HepG2 (cell line): ENCODE measurements at regions not wholly inside any gene's neighbourhood (a gene's known extent, or its start where the extent isn't known, plus 50 kb on each side); places are given as distances from the start of the nearest gene placed in this dataset.

ENCODE experiments used
- ATAC-seq: fragments of 200-7000 bp; cut with Tn5 transposase; 3 replicates; pipeline ENCODE4 v1.9.1; 2020; ENCODE audit warnings: mild to moderate bottlenecking, moderate library complexity
- BruUV-seq: library from RNA; stranded (reverse); fragments of 400-500 nt; replicated peaks from 2 replicates; lab custom pipeline; 2021; lab: Mats Ljungman, UMichigan
- CTCF ChIA-PET: fragments of 300-600 bp; formaldehyde crosslinking; extraction: SDS; loops from one replicate; lab custom pipeline; 2021; ENCODE audit warnings: low total read pairs, inconsistent platforms, low intra/inter-chr PET ratio; lab: Yijun Ruan, JAX
- POLR2A ChIA-PET: fragments of 350-600 bp; sonication (Branson Sonifier 250); formaldehyde crosslinking; loops from one replicate; lab custom pipeline; 2020; ENCODE audit warnings: antibody characterized with exemption, inconsistent platforms; lab: Yijun Ruan, JAX
- DNase-seq: peaks from one replicate; pipeline ENCODE4 v3.0.0-alpha.2; 2015; ENCODE audit warnings: low spot score
- FAIRE-seq: peaks from 3 replicates; lab custom pipeline; 2011; peaks lifted over from hg19 to GRCh38; lab: Jason Lieb, UNC
- H2AFZ ChIP-seq: one replicate; pipeline ENCODE4 v1.6.1; 2011; ENCODE audit warnings: low read length, inconsistent platforms
- H3K27ac ChIP-seq: fragments of 300-600 bp; 3 replicates; pipeline ENCODE4 v1.8.0; 2011; ENCODE audit warnings: mixed run types, mild to moderate bottlenecking, mixed read lengths, low read length, inconsistent platforms; ENCODE audit not compliant: insufficient read depth; ENCODE audit errors: extremely low read length
- H3K27me3 ChIP-seq, 2 experiments: fragments of 200-600 bp in 1 of 2; 2 replicates in 1 of 2; 3 replicates in 1 of 2; pipeline versions ENCODE4 v1.6.0 to v1.8.0; 2011; ENCODE audit warnings: low read length in 2 of 2, mild to moderate bottlenecking in 2 of 2, moderate library complexity in 2 of 2, inconsistent platforms in 1 of 2; ENCODE audit not compliant: insufficient read depth in 2 of 2, control insufficient read depth in 1 of 2
- H3K36me3 ChIP-seq, 2 experiments: fragments of 200-600 bp in 1 of 2; replicated peaks in 1 of 2; 2 replicates in 1 of 2; 3 replicates in 1 of 2; pipeline versions ENCODE4 v1.5.1 to v1.8.0; 2011; ENCODE audit warnings: low read length in 2 of 2, inconsistent platforms in 1 of 2; ENCODE audit not compliant: insufficient read depth in 2 of 2, control insufficient read depth in 1 of 2
- H3K4me1 ChIP-seq: 2 replicates; pipeline ENCODE4 v1.5.1; 2012; ENCODE audit warnings: low read length, inconsistent platforms; ENCODE audit not compliant: insufficient read depth
- H3K4me2 ChIP-seq: 2 replicates; pipeline ENCODE4 v1.6.0; 2011; ENCODE audit warnings: low read depth, low read length, inconsistent platforms
- H3K4me3 ChIP-seq, 3 experiments: fragments of 200-600 bp in 1 of 3; sonication (generic), shearing (Covaris generic) in 1 of 3; replicated peaks in 1 of 3; 2 replicates each; pipeline ENCODE4 v1.5.1; 2011 to 2016; ENCODE audit warnings: low read length in 3 of 3, inconsistent platforms in 2 of 3, low read depth in 2 of 3, mild to moderate bottlenecking in 2 of 3, control low read depth in 1 of 3, mixed read lengths in 1 of 3; ENCODE audit not compliant: insufficient read depth in 1 of 3
- H3K79me2 ChIP-seq: one replicate; pipeline ENCODE4 v1.6.1; 2011; ENCODE audit warnings: low read length, inconsistent platforms; ENCODE audit not compliant: insufficient read depth
- H3K9ac ChIP-seq: 2 replicates; pipeline ENCODE4 v1.6.0; 2011; ENCODE audit warnings: mild to moderate bottlenecking, low read depth, low read length, inconsistent platforms; ENCODE audit not compliant: insufficient read depth
- H3K9me3 ChIP-seq: 2 replicates; pipeline ENCODE4 v1.5.1; 2012; ENCODE audit warnings: mild to moderate bottlenecking, low read length
- H4K20me1 ChIP-seq: 2 replicates; pipeline ENCODE4 v1.6.0; 2011; ENCODE audit warnings: inconsistent platforms, mild to moderate bottlenecking, low read length, moderate library complexity; ENCODE audit not compliant: insufficient read depth
- FOXO1 ChIP-seq: sonication (generic); formaldehyde crosslinking; IDR thresholded peaks from 2 replicates; pipeline ENCODE4 v1.4.0; 2020; ENCODE audit warnings: missing genetic modification reagents
- HMG20A ChIP-seq: IDR thresholded peaks from 2 replicates; pipeline ENCODE4 v1.6.1; 2016; ENCODE audit warnings: borderline replicate concordance
- KAT2B ChIP-seq: fragments of 150-350 bp; IDR thresholded peaks from 2 replicates; pipeline ENCODE4 v1.6.1; 2014; ENCODE audit warnings: low read depth, low read length, borderline replicate concordance
- MBD4 ChIP-seq: IDR thresholded peaks from 2 replicates; pipeline ENCODE4 v1.6.1; 2012; ENCODE audit warnings: low read length, inconsistent platforms, borderline replicate concordance
- NCOA5 ChIP-seq: sonication (generic); formaldehyde crosslinking; IDR thresholded peaks from 2 replicates; pipeline ENCODE4 v1.4.0; 2020; ENCODE audit warnings: missing genetic modification reagents
- NFKB2 ChIP-seq: sonication (generic); formaldehyde crosslinking; IDR thresholded peaks from 2 replicates; pipeline ENCODE4 v1.4.0; 2020; ENCODE audit warnings: missing genetic modification reagents, borderline replicate concordance
- REL ChIP-seq: sonication (generic); formaldehyde crosslinking; conservative IDR thresholded peaks from 2 replicates; pipeline ENCODE4 v1.8.0; 2022; ENCODE audit warnings: mild to moderate bottlenecking, missing genetic modification reagents, moderate library complexity
- ZBED4 ChIP-seq: sonication (generic); formaldehyde crosslinking; IDR thresholded peaks from 2 replicates; pipeline ENCODE4 v1.4.0; 2020; ENCODE audit warnings: missing genetic modification reagents, borderline replicate concordance
- ZNF260 ChIP-seq: sonication (generic); formaldehyde crosslinking; IDR thresholded peaks from 2 replicates; pipeline ENCODE4 v1.4.0; 2020; ENCODE audit warnings: missing genetic modification reagents, low read depth, mild to moderate bottlenecking, borderline replicate concordance
- ZNF558 ChIP-seq: sonication (generic); formaldehyde crosslinking; IDR thresholded peaks from 2 replicates; pipeline ENCODE4 v1.9.0; 2022; ENCODE audit warnings: mild to moderate bottlenecking, missing genetic modification reagents, borderline replicate concordance
- ZNF564 ChIP-seq: sonication (generic); formaldehyde crosslinking; IDR thresholded peaks from 2 replicates; pipeline ENCODE4 v1.8.1; 2023; ENCODE audit warnings: mild to moderate bottlenecking, missing genetic modification reagents
- ZNF576 ChIP-seq: sonication (generic); formaldehyde crosslinking; IDR thresholded peaks from 2 replicates; pipeline ENCODE4 v1.4.0; 2020; ENCODE audit warnings: mild to moderate bottlenecking, missing genetic modification reagents
- ZNF740 ChIP-seq: sonication (generic); formaldehyde crosslinking; IDR thresholded peaks from 2 replicates; pipeline ENCODE4 v1.4.0; 2020; ENCODE audit warnings: missing genetic modification reagents
- WGBS: methylation state at CpG from one replicate; pipeline ENCODE4 v1.1.6; 2017; ENCODE audit warnings: low lambda C conversion rate; 5-methylcytosine and 5-hydroxymethylcytosine counted together
- in situ Hi-C: cut with HindIII; loops from 2 replicates; pipeline ENCODE4 v1.10.0; 2017; ENCODE audit warnings: low pct_unique_long_range_greater_than_20kb; ENCODE audit not compliant: extremely low pct_ligation_motif_present
- intact Hi-C: fragments of 100-400 bp; cut with micrococcal nuclease; formaldehyde crosslinking; loops from one replicate; pipeline ENCODE4 v1.10.0; 2022; ENCODE audit not compliant: unreplicated experiment

GRCh38 chr4:32043248-32043633, 1323.1 kb downstream of the PCDH7 start:
- H3K9me3 ChIP-seq, result peaks cover 5% of the 10 kb centered on the region; the same call in 1 of the 2 replicates
- no peaks in the 10 kb centered on the region for H3K36me3 ChIP-seq
- FAIRE-seq (no peak), ATAC-seq (no peak), DNase-seq (no peak)
- intact Hi-C loops (no loop called here), in situ Hi-C loops (no loop called here)
- H3K4me3 ChIP-seq, result no peak overlapping the region
- WGBS, result 2% methylated on average over 2 of the region's 2 CpGs
- H3K27me3 ChIP-seq, result no peaks in the 10 kb centered on the region; a peak in 1 of 5 replicates
- TF ChIP-seq NFKB2 (CRISPR knock-in tag) (no peak), ZNF740 (CRISPR knock-in tag) (no peak), NCOA5 (no peak), ZNF576 (CRISPR knock-in tag) (no peak), ZNF564 (no peak), MBD4 (no peak), FOXO1 (CRISPR knock-in tag) (no peak), REL (no peak), ZNF558 (no peak), HMG20A (CRISPR knock-in tag) (no peak), ZNF260 (no peak), KAT2B (no peak), ZBED4 (CRISPR knock-in tag) (no peak)
- H3K4me2 ChIP-seq, result no peak overlapping the region
- no peaks in the 10 kb centered on the region for H4K20me1 ChIP-seq
- H3K9ac ChIP-seq, result no peak overlapping the region
- ChIA-PET CTCF (no interaction called here), POLR2A (no interaction called here)
- H3K79me2 ChIP-seq, result no peaks in the 10 kb centered on the region
- H3K4me1 ChIP-seq, result no peaks in the 10 kb centered on the region
- H2AFZ ChIP-seq, result no peak overlapping the region
- no peak overlapping the region for H3K27ac ChIP-seq
- BruUV-seq, result no TSS peak
